ENCODE measurements at regions not wholly inside any gene's neighbourhood (a gene's known extent, or its start where the extent isn't known, plus 50 kb on each side); places are given as distances from the start of the nearest gene placed in this dataset.

DNA sequence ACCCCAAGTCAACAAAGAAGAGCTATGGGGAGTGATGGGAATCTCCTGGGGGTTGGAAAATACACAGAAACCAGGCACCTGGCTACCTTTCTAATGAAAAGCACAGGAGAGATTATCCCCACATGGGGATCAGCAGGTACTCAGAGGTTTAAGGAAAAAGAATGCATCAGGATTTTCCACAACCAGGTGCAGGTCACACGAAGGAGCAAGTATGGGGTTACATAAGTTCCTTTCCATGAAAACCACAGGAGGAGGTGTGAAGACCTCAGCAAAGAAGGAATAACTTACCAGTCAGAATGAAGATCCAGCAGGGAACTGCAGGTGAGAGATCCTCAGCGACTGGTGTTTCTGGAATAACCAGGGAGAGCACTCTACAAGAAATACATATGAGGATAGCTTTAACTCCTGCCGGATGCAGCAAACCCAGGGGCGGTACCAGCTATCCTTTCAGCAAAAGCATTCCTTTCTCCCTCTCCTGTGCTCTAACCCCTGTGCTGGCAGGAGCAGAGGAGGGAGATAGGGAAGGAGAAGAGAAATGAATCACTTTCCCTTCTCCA, 116.7 kb upstream of the TMEM106B start:
- ATAC-seq (ENCODE audit: insufficient number of reproducible peaks, low FRiP score, low read depth) = no peak

GRCh38 chr7:12102126-12102525, 109.0 kb upstream of the TMEM106B start:
- no peak for ATAC-seq (ENCODE audit: insufficient number of reproducible peaks, low FRiP score, low read depth)
- Histone ChIP-seq H3K36me3 (no peaks in the 10 kb centered on the region), H3K27ac (no peak overlapping the region), H3K27me3 (replicated peaks; ENCODE audit: insufficient read depth) (no peaks in the 10 kb centered on the region), H3K4me3 (no peak overlapping the region), H3K4me1 (ENCODE audit: control insufficient read depth in 1 of 2, low read depth in 2 of 2) (no peaks in the 10 kb centered on the region), H3K9me3 (no peaks in the 10 kb centered on the region)
- TF ChIP-seq, protein P1, sequence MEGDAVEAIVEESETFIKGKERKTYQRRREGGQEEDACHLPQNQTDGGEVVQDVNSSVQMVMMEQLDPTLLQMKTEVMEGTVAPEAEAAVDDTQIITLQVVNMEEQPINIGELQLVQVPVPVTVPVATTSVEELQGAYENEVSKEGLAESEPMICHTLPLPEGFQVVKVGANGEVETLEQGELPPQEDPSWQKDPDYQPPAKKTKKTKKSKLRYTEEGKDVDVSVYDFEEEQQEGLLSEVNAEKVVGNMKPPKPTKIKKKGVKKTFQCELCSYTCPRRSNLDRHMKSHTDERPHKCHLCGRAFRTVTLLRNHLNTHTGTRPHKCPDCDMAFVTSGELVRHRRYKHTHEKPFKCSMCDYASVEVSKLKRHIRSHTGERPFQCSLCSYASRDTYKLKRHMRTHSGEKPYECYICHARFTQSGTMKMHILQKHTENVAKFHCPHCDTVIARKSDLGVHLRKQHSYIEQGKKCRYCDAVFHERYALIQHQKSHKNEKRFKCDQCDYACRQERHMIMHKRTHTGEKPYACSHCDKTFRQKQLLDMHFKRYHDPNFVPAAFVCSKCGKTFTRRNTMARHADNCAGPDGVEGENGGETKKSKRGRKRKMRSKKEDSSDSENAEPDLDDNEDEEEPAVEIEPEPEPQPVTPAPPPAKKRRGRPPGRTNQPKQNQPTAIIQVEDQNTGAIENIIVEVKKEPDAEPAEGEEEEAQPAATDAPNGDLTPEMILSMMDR (IDR thresholded peaks at IDR 0.05) = no peak
- no peak for DNase-seq (ENCODE audit: low spot score)

More for the DNA sequence above, 116.7 kb upstream of the TMEM106B start:
- H3K4me1 ChIP-seq (ENCODE audit: control insufficient read depth in 1 of 2, low read depth in 2 of 2) = no peaks in the 10 kb centered on the region
- DNase-seq (ENCODE audit: low spot score) = no peak
- no peaks in the 10 kb centered on the region for H3K27me3 ChIP-seq (replicated peaks; ENCODE audit: insufficient read depth)
- no peak overlapping the region for H3K27ac ChIP-seq
- TF ChIP-seq, protein P1 (IDR thresholded peaks at IDR 0.05) = no peak
- no peaks in the 10 kb centered on the region for H3K36me3 ChIP-seq
- no peak overlapping the region for H3K4me3 ChIP-seq
- H3K9me3 ChIP-seq = no peaks in the 10 kb centered on the region

- H3K4me3 ChIP-seq = no peak overlapping the region
- DNase-seq (ENCODE audit: low spot score) = no peak
- no peaks in the 10 kb centered on the region for H3K27me3 ChIP-seq (replicated peaks; ENCODE audit: insufficient read depth)
- no peaks in the 10 kb centered on the region for H3K36me3 ChIP-seq
- H3K9me3 ChIP-seq = no peaks in the 10 kb centered on the region
- H3K27ac ChIP-seq = no peak overlapping the region
- TF ChIP-seq, protein P1 (IDR thresholded peaks at IDR 0.05) = no peak
- no peaks in the 10 kb centered on the region for H3K4me1 ChIP-seq (ENCODE audit: control insufficient read depth in 1 of 2, low read depth in 2 of 2)
- ATAC-seq (ENCODE audit: insufficient number of reproducible peaks, low FRiP score, low read depth) = no peak
These were observed 108.6 kb upstream of the TMEM106B start for GRCh38 chr7:12102527-12102926.

- DNase-seq (ENCODE audit: low spot score) (no peak), ATAC-seq (ENCODE audit: insufficient number of reproducible peaks, low FRiP score, low read depth) (no peak)
- Histone ChIP-seq H3K27me3 (replicated peaks; ENCODE audit: insufficient read depth) (no peaks in the 10 kb centered on the region), H3K9me3 (no peaks in the 10 kb centered on the region), H3K4me3 (no peak overlapping the region), H3K36me3 (no peaks in the 10 kb centered on the region), H3K27ac (no peak overlapping the region), H3K4me1 (ENCODE audit: control insufficient read depth in 1 of 2, low read depth in 2 of 2) (no peaks in the 10 kb centered on the region)
- TF ChIP-seq, protein P1 (IDR thresholded peaks at IDR 0.05) = no peak
These were observed 107.1 kb upstream of the TMEM106B start for GRCh38 chr7:12103948-12104347.

DNA sequence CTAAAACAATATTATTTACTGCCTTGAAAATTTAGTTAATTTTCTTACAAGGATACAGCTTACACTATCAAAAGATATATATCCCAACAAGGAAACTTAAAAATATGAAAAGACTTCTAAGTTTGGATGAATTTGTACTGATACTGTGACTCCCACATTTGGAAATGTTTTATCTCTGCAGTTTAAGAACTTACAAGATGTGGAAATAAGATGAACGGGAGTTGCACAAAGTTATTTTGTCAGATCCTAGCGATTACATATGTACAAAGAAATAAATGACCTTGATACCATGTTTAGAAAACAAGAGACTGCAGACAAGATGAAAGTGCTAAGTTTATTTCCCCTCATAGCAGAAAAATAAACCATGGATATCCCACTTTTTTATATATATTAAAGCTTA, 103.7 kb upstream of the TMEM106B start:
- Histone ChIP-seq H3K4me1 (ENCODE audit: control insufficient read depth in 1 of 2, low read depth in 2 of 2) (no peaks in the 10 kb centered on the region), H3K36me3 (no peaks in the 10 kb centered on the region), H3K9me3 (no peaks in the 10 kb centered on the region), H3K4me3 (no peak overlapping the region), H3K27ac (no peak overlapping the region), H3K27me3 (replicated peaks; ENCODE audit: insufficient read depth) (no peaks in the 10 kb centered on the region)
- DNase-seq (ENCODE audit: low spot score) (no peak), ATAC-seq (ENCODE audit: insufficient number of reproducible peaks, low FRiP score, low read depth) (no peak)
- TF ChIP-seq, protein P1 (IDR thresholded peaks at IDR 0.05) = no peak

All from thoracic aorta (tissue), 2 donors.